Effector memory CD4-positive, alpha-beta T cell (primary cell): ENCODE measurements at regions not wholly inside any gene's neighbourhood (a gene's known extent, or its start where the extent isn't known, plus 50 kb on each side); places are given as distances from the start of the nearest gene placed in this dataset.

Source experiments
- DNase-seq, 3 donors: peaks; one replicate each; pipeline ENCODE4 v3.0.0-alpha.2; 2020
- H3K27ac ChIP-seq: 2 replicates; pipeline ENCODE4 v1.7.0; 2013; ENCODE audit warnings: mild to moderate bottlenecking, low read length, moderate library complexity; ENCODE audit not compliant: insufficient read depth, poor library complexity, severe bottlenecking
- H3K27me3 ChIP-seq: replicated peaks from 2 replicates; pipeline ENCODE4 v1.7.0; 2013; ENCODE audit warnings: mild to moderate bottlenecking, low read length; ENCODE audit not compliant: insufficient read depth, control insufficient read depth, poor library complexity, severe bottlenecking
- H3K36me3 ChIP-seq: 2 replicates; pipeline ENCODE4 v1.7.0; 2013; ENCODE audit warnings: mild to moderate bottlenecking, low read length, moderate library complexity; ENCODE audit not compliant: control insufficient read depth, insufficient read depth
- H3K4me1 ChIP-seq: 2 replicates; pipeline ENCODE4 v1.7.0; 2013; ENCODE audit warnings: low read length, mild to moderate bottlenecking; ENCODE audit not compliant: control insufficient read depth, insufficient read depth, poor library complexity, severe bottlenecking
- H3K4me3 ChIP-seq: 2 replicates; pipeline ENCODE4 v1.7.0; 2013; ENCODE audit warnings: low read length, low read depth, mild to moderate bottlenecking; ENCODE audit not compliant: insufficient read depth, poor library complexity, severe bottlenecking
- H3K9me3 ChIP-seq: 2 replicates; pipeline ENCODE4 v1.7.0; 2013; ENCODE audit warnings: mild to moderate bottlenecking, low read length, moderate library complexity; ENCODE audit not compliant: control insufficient read depth

DNA sequence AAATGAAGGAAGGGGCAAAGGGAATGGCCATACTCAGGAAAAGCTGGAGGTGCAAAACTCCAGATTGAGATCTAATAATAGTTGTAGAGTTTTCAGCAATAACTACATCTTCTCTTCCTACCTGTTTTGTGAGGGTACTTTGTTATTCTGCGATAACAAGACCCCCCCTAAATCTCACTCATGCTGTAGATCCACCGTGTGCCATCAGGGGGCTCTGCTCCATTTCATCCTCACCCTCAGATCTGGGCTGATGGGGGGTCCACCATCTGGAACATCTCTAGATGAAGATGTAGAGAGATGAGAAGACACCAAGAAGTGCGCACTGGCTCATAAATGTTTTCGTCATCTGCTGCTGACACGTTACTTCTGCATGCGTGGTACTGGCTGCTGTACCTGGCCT is 135.9 kb upstream of the KIRREL3 start:
- DNase-seq, result no peak
- H3K27ac ChIP-seq, result no peak overlapping the region
- H3K4me1 ChIP-seq, result no peaks in the 10 kb centered on the region
- no peaks in the 10 kb centered on the region for H3K36me3 ChIP-seq
- no peaks in the 10 kb centered on the region for H3K27me3 ChIP-seq
- no peak overlapping the region for H3K4me3 ChIP-seq
- H3K9me3 ChIP-seq, result no peaks in the 10 kb centered on the region

DNA sequence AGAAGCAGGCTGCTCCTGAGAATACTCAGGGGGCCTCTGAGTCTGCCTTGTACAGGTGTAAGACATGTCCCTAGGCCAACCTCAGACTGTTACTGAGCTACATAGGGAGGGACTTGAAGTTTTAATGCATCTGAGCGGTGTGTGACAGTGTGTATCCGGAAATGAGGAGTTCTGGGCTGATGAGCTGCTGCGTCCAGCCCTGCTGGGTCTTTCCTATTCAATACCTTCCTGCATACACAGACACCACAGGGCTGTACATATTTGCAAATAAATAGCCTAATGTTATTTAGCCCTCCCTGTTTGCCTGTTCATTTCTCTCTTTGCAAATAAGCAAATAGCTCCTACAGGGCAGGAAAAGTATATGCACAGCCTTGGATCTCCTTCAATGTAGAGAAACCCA is 134.7 kb upstream of the KIRREL3 start:
- H3K27ac ChIP-seq, result no peak overlapping the region
- no peak overlapping the region for H3K4me3 ChIP-seq
- H3K36me3 ChIP-seq, result no peaks in the 10 kb centered on the region
- H3K9me3 ChIP-seq, result no peaks in the 10 kb centered on the region
- H3K27me3 ChIP-seq, result no peaks in the 10 kb centered on the region
- DNase-seq, result no peak
- no peaks in the 10 kb centered on the region for H3K4me1 ChIP-seq

DNA sequence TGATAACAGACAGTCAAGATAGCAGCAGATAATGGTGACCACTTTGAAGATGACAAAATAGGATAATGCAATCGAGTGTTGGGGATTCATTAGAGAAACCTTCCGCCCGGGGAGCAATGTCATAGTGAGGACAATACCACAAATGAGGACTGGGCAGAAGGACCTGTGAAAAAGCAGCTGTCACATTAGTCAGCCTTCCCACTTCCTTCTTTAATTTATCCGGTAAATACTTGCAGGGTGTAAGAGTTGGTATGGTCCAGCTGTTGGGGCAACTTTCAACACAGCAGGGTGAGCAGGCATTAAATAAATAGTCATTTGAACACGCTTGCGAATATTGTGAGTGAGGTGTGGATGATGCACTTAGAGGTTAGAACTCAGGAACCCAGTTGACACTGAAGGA is 132.5 kb upstream of the KIRREL3 start:
- H3K27ac ChIP-seq, result no peak overlapping the region
- no peaks in the 10 kb centered on the region for H3K9me3 ChIP-seq
- no peaks in the 10 kb centered on the region for H3K27me3 ChIP-seq
- no peak for DNase-seq
- H3K4me1 ChIP-seq, result no peaks in the 10 kb centered on the region
- H3K4me3 ChIP-seq, result no peak overlapping the region
- no peaks in the 10 kb centered on the region for H3K36me3 ChIP-seq

GRCh38 chr11:127130321-127130720 is 129.8 kb upstream of the KIRREL3 start:
- Histone ChIP-seq H3K4me3 (no peak overlapping the region), H3K27me3 (no peaks in the 10 kb centered on the region), H3K27ac (no peak overlapping the region), H3K36me3 (no peaks in the 10 kb centered on the region), H3K9me3 (no peaks in the 10 kb centered on the region), H3K4me1 (no peaks in the 10 kb centered on the region)
- no peak for DNase-seq

- H3K9me3 ChIP-seq, result no peaks in the 10 kb centered on the region
- no peak overlapping the region for H3K4me3 ChIP-seq
- no peaks in the 10 kb centered on the region for H3K36me3 ChIP-seq
- H3K27ac ChIP-seq, result no peak overlapping the region
- H3K4me1 ChIP-seq, result no peaks in the 10 kb centered on the region
- DNase-seq, result no peak
- H3K27me3 ChIP-seq, result no peaks in the 10 kb centered on the region
These were observed 126.4 kb upstream of the KIRREL3 start for GRCh38 chr11:127126986-127127385.

DNA sequence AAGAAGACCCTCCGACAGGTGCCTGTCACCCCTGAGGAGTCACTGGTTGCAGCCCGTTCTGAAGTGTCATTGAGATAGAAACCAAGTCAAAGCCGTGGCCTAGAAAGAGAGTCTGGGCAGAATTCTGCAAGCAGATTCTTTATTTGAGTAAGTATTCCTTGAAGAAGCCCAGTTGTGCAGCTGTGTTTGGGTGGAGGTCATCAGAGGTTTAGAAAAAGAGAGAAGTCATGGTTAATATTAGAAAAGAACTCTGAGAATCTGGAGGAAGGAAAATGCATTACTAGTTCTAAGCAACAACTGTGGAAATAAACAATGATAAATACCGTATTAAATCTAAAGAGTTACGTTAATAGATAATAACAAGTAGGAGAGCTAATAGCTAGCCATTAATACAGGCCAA is 118.8 kb upstream of the KIRREL3 start:
- Histone ChIP-seq H3K9me3 (no peaks in the 10 kb centered on the region), H3K4me3 (no peak overlapping the region), H3K27ac (no peak overlapping the region), H3K27me3 (no peaks in the 10 kb centered on the region), H3K4me1 (no peaks in the 10 kb centered on the region), H3K36me3 (no peaks in the 10 kb centered on the region)
- DNase-seq, result no peak

GRCh38 chr11:127118811-127119210 is 118.2 kb upstream of the KIRREL3 start:
- Histone ChIP-seq H3K36me3 (no peaks in the 10 kb centered on the region), H3K27ac (no peak overlapping the region), H3K4me1 (no peaks in the 10 kb centered on the region), H3K4me3 (no peak overlapping the region), H3K9me3 (no peaks in the 10 kb centered on the region), H3K27me3 (no peaks in the 10 kb centered on the region)
- DNase-seq, result no peak

DNA sequence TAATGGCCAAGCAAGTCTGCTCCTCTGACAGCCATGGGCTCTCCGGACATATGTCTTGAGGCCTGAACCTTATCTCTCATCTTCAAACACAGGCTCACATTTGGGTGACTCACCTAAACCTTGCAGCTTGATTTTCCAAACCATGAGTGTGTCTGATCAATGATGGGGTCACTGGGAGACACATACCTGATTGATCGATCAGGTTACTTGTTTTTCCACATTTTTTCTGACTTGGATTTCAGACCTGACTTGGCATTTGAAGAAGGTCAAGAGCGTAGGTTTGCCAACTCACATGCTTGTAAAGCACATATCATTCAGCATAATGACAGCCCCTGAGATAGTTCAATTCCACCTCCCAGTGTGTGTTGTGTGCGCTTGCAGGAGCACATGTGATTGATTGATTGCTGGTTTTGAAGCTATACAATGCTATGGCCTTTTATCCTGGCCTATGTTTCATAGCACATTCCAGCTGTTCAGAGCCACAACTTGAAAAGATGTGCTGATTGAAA is 116.7 kb upstream of the KIRREL3 start:
- no peaks in the 10 kb centered on the region for H3K9me3 ChIP-seq
- no peaks in the 10 kb centered on the region for H3K27me3 ChIP-seq
- no peak overlapping the region for H3K4me3 ChIP-seq
- DNase-seq, result no peak
- H3K36me3 ChIP-seq, result no peaks in the 10 kb centered on the region
- H3K27ac ChIP-seq, result no peak overlapping the region
- no peaks in the 10 kb centered on the region for H3K4me1 ChIP-seq

DNA sequence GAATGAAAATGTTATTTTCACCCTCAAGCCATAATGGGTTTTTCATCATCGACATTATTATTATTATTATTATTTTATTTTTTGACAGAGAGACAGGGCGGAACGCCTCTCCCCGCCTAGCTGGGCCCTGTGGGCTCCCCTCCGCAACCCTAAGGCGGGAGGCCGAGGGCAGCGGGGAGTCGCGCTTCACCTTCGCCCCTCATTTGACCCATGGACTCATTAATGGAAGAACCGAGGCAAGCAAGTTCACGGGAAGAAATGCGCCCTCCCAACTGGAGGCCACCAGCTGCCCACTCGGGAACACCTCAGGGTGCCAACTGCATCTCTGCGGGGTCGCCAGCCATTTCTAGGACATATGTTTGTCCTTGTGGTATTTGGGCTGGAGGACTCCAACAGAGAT is 115.3 kb upstream of the KIRREL3 start:
- no peak for DNase-seq
- H3K36me3 ChIP-seq, result no peaks in the 10 kb centered on the region
- no peak overlapping the region for H3K27ac ChIP-seq
- H3K4me3 ChIP-seq, result no peak overlapping the region
- no peaks in the 10 kb centered on the region for H3K9me3 ChIP-seq
- H3K4me1 ChIP-seq, result no peaks in the 10 kb centered on the region
- H3K27me3 ChIP-seq, result no peaks in the 10 kb centered on the region

GRCh38 chr11:127114035-127114434 is 113.5 kb upstream of the KIRREL3 start:
- Histone ChIP-seq H3K36me3 (no peaks in the 10 kb centered on the region), H3K4me1 (no peaks in the 10 kb centered on the region), H3K9me3 (no peaks in the 10 kb centered on the region), H3K27me3 (no peaks in the 10 kb centered on the region), H3K27ac (no peak overlapping the region), H3K4me3 (no peak overlapping the region)
- no peak for DNase-seq

DNA sequence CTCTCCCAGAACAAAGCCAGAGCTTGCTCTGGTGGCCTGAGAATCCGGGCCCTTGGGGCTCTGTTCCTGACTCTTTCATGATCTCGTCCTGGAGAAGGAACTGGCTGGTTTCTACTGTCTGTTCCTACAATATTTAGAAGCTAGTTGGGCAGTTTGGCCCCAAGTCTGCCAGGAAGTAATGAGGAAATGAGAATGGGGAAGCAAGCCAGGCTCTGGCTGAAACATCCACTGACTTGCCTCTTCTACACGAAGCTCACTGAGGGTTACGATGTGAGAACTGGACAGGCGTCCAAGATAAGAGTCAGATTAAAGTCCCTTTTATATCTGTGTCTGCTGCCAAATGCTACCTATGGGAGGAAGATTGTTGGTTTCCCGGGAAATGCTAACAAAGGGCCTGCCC is 110.0 kb upstream of the KIRREL3 start:
- Histone ChIP-seq H3K27ac (no peak overlapping the region), H3K36me3 (no peaks in the 10 kb centered on the region), H3K27me3 (no peaks in the 10 kb centered on the region), H3K4me3 (no peak overlapping the region), H3K9me3 (no peaks in the 10 kb centered on the region), H3K4me1 (no peaks in the 10 kb centered on the region)
- DNase-seq, result no peak
